AG09319 (cell line): ENCODE measurements at regions not wholly inside any gene's neighbourhood (a gene's known extent, or its start where the extent isn't known, plus 50 kb on each side); places are given as distances from the start of the nearest gene placed in this dataset.

ENCODE experiments used
- DNase-seq: peaks from one replicate; pipeline ENCODE4 v3.0.0-alpha.2; 2010; ENCODE audit warnings: low read depth; ENCODE audit errors: extremely low read depth
- TF ChIP-seq, protein P1 (sequence below): IDR thresholded peaks from 2 replicates; pipeline ENCODE4 v1.5.1; 2011; ENCODE audit warnings: low read depth, mild to moderate bottlenecking, inconsistent platforms, low read length, moderate library complexity

DNA sequence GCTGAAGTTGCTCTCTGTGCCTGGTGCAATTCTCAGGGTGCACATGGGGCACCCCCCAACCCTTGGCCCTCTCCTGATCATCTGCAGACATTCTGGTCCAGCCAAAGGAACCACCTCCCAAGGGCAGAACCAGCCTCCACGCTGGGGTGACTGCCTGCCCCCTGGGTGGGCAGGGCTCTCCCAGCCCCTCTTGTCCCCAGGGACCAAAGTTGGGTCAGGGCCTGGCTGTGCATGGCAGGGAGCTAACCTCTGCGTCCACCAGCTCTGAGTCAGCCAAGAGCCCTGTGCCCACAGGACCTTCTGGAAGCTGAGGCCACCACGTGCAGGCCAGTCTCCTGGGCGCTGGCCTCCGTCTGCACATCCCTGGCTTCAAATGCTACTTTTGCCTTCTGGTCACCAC, 101.9 kb downstream of the SIK1 start:
- TF ChIP-seq, protein P1, sequence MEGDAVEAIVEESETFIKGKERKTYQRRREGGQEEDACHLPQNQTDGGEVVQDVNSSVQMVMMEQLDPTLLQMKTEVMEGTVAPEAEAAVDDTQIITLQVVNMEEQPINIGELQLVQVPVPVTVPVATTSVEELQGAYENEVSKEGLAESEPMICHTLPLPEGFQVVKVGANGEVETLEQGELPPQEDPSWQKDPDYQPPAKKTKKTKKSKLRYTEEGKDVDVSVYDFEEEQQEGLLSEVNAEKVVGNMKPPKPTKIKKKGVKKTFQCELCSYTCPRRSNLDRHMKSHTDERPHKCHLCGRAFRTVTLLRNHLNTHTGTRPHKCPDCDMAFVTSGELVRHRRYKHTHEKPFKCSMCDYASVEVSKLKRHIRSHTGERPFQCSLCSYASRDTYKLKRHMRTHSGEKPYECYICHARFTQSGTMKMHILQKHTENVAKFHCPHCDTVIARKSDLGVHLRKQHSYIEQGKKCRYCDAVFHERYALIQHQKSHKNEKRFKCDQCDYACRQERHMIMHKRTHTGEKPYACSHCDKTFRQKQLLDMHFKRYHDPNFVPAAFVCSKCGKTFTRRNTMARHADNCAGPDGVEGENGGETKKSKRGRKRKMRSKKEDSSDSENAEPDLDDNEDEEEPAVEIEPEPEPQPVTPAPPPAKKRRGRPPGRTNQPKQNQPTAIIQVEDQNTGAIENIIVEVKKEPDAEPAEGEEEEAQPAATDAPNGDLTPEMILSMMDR, result no peak
- DNase-seq, result no peak

DNA sequence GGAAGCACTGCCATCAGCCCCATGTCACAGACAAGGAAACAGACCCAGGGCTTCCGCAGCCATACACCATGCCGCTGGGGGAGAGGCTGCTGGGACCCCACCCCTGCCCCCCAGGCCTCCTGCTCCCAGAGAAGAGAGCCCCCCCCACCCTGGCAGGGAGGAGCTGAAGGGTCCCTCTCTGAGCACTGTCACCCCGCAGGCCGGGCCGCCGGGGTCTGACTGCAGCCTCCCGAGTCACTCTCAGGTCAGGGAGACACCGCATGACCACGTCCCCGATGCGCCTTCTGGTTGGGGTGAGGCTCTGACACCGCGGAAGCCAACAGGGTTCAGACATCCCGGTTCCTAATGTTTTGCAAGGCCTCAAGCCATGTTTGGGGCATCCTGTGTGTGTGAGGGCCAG, 102.3 kb downstream of the SIK1 start:
- no peak for DNase-seq
- TF ChIP-seq, protein P1, result no peak

DNA sequence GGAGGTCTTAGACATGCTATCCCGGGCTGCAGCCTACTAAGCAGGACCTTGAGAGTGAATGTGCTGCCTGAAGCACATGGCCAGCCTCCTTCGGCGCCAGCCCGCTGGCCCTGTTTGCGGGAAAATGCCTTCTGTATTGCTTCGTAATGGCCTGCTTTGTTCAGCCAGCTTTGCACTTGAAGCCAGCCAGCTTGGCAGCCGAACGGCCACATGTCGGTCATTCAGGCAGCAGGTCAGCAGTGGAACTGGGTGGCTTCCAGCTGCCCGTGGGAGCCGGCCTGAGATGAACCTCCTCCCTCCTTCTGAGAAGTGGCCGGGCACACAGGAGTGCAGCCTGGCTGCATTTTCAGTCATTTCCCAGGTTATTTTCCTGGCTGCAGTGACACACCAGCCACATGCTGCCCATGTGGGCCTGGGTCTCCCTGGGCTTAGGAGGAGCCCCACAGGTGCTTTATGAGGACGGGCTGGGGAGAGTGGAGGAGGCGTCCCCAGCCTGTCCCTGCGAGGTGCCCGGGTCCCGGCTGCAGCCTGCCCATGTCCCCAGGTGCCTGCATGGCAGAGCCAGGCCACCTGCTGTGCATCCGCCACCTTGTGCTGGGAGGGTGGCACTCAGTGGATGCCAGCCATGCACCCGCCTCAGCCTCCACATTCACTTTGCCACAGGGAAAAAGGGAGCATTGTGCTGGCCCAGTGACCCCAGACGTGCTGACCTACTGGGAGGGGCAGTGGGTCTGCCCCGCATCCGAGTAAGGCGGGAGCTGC, 103.5 kb downstream of the SIK1 start:
- no peak for DNase-seq
- TF ChIP-seq, protein P1, result no peak

DNA sequence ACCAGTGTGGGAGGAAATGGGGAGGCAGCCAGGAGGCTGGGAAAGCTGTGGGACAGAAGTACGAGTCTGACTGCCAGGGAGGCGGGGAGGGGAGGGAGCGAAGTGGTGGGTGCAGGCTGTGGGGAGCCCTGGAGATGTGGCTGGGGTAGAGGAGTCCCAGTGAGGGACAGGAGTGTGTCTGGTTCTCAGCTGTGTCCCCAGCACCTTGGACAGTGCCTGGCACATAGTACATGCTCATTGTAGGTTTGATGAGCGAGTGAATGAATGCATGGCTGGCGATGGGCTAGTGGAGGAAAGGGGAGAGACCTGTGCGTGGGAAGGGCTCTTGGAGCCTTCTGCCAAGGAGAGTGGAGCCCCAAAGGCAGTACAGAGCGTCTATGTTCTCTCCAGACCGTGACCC, 104.1 kb downstream of the SIK1 start:
- no peak for DNase-seq
- TF ChIP-seq, protein P1, result no peak

DNA sequence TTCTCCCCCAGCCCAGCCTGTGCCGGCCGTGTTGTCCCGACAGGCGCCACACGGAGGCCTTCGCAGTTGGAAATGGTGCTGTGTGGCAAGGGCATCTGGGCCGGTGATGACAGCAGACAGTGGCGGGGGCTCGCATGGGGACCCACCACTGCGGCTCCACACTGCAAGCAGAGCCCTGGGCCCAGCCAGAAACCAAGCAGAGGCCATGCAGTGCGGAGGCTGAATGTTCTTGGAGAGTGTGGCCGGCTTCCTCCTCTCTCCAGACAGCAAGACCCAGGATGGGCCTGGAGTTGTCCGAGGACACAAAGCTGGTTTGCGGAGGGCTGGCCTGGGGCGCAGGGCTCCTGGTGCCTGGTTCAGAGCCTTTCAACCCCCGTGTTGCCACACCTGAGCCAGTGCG, 104.6 kb downstream of the SIK1 start:
- TF ChIP-seq, protein P1, result no peak
- DNase-seq, result no peak

DNA sequence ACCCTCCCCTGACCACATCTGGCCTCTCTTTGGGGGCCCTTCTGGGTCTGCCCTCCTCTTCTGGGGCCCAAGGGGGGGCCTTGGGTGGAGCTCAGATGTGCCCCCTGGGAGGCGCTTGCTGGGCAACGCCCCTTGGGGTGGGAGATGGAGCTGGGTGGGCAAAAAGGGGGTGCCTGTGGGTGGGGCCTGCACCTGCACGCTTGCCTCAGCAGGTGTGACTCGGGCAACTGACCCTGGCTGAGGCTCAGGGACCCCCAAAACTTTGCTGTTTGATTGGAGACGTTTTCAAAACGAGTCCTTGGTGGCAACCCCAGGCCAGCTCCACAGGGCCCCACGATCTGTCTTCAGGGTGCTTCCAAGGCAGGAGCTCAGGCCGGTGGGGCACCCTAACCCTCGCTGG, 105.3 kb downstream of the SIK1 start:
- TF ChIP-seq, protein P1, result no peak
- DNase-seq, result no peak

DNA sequence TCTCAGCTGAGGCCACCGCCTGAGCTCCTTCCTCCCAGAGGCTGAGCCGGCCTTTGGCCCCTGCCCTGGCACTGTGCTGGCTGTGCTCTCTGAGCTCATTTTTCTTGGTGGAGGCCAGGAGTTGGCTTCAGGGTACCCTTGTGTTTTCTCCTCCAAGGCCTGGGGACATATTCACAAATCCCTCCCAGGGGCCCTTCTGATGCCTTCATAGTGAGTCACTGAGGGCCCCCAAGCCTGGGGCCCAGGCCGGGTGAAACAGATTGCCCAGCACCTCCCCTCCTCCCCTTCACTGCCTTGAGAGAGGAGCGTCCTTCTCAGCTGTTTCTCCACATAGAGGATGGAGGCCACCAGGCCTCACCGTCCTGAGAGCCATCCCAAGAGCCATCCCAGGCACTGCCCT, 105.8 kb downstream of the SIK1 start:
- TF ChIP-seq, protein P1, result no peak
- no peak for DNase-seq
